Spleen (tissue), 11 donors: ENCODE measurements at regions not wholly inside any gene's neighbourhood (a gene's known extent, or its start where the extent isn't known, plus 50 kb on each side); places are given as distances from the start of the nearest gene placed in this dataset.

ENCODE experiments used
- DNase-seq: peaks from one replicate; pipeline ENCODE4 v3.0.0-alpha.2; 2020
- H3K27ac ChIP-seq, 8 donors: fragments of 200-600 bp; sonication (generic) in 7 of 8; 1 replicate in 4 of 8; 2 replicates in 4 of 8; pipeline versions ENCODE4 v1.5.0 to v1.8.0; 2016 to 2021; ENCODE audit warnings: inconsistent platforms in 4 of 8, mild to moderate bottlenecking in 4 of 8, moderate library complexity in 1 of 8
- H3K27me3 ChIP-seq, 7 donors: fragments of 200-600 bp; sonication (generic) in 6 of 7; replicated peaks in 1 of 7; 1 replicate in 4 of 7; 2 replicates in 3 of 7; pipeline versions ENCODE4 v1.5.0 to v1.8.0; 2016 to 2021; ENCODE audit warnings: inconsistent platforms in 3 of 7, mild to moderate bottlenecking in 1 of 7
- H3K36me3 ChIP-seq, 6 donors: fragments of 200-600 bp; sonication (generic) in 5 of 6; 1 replicate in 4 of 6; 2 replicates in 2 of 6; pipeline versions ENCODE4 v1.5.0 to v1.8.0; 2016 to 2021; ENCODE audit warnings: inconsistent platforms in 2 of 6
- H3K4me1 ChIP-seq, 6 donors: fragments of 200-600 bp; sonication (generic) in 5 of 6; 1 replicate in 3 of 6; 2 replicates in 3 of 6; pipeline versions ENCODE4 v1.5.0 to v1.8.0; 2016 to 2021; ENCODE audit warnings: inconsistent platforms in 3 of 6
- H3K4me3 ChIP-seq, 8 donors: fragments of 200-600 bp; sonication (generic) in 7 of 8; 1 replicate in 4 of 8; 2 replicates in 4 of 8; pipeline versions ENCODE4 v1.5.0 to v1.8.0; 2016 to 2021; ENCODE audit warnings: inconsistent platforms in 4 of 8, mild to moderate bottlenecking in 4 of 8, moderate library complexity in 2 of 8
- H3K9me3 ChIP-seq, 8 donors: fragments of 200-600 bp; sonication (generic) in 7 of 8; 1 replicate in 4 of 8; 2 replicates in 4 of 8; pipeline versions ENCODE4 v1.5.0 to v1.8.0; 2016 to 2021; ENCODE audit warnings: inconsistent platforms in 4 of 8
- POLR2A ChIP-seq, 3 donors: fragments of 450-650 bp; IDR thresholded peaks; one replicate each; pipeline ENCODE4 v1.5.1; 2017; ENCODE audit warnings: antibody characterized with exemption in 3 of 3, mild to moderate bottlenecking in 1 of 3
- POLR2AphosphoS5 ChIP-seq, 3 donors: sonication (generic); formaldehyde crosslinking; IDR thresholded peaks; one replicate each; pipeline ENCODE4 v1.5.1; 2017; ENCODE audit warnings: antibody characterized with exemption in 3 of 3
- WGBS, 5 donors: extraction: QIAGEN DNeasy Blood & Tissue Kit in 3 of 5; methylation state at CpG; one replicate each; pipeline versions ENCODE4 v1.1.5 to v1.1.7; 2013 to 2018; 5-methylcytosine and 5-hydroxymethylcytosine counted together
- intact Hi-C: fragments of 100-400 bp; cut with DNase I; formaldehyde crosslinking; loops from one replicate; pipeline ENCODE4 v1.15.0; 2023; ENCODE audit warnings: low total_unique reads
- TF ChIP-seq, protein P1 (sequence below), 11 experiments: fragments of 200-600 bp in 7 of 11; fragments of 450-650 bp in 4 of 11; sonication (generic) in 4 of 11; IDR thresholded peaks in 8 of 11; conservative IDR thresholded peaks in 3 of 11; 1 replicate in 7 of 11; 2 replicates in 4 of 11; pipeline versions ENCODE4 v1.4.0 to v1.8.0; 2016 to 2021; ENCODE audit warnings: antibody characterized with exemption in 11 of 11, inconsistent platforms in 4 of 11, mild to moderate bottlenecking in 1 of 11
- donor health status: healthy with polysubstance abuse.
- donor health status: DM: no; HTN: no; CAD: no; lungs with moderate emphysema.
- donor health status: DM: no; HTN: no; CAD: no.
- donor health status: Bipolar disorder and iron deficiency.
- donor health status: healthy.
- donor health status: DM: no; HTN: no; CAD: no.
- donor health status: DM: yes; HTN: yes; CAD: no.

DNA sequence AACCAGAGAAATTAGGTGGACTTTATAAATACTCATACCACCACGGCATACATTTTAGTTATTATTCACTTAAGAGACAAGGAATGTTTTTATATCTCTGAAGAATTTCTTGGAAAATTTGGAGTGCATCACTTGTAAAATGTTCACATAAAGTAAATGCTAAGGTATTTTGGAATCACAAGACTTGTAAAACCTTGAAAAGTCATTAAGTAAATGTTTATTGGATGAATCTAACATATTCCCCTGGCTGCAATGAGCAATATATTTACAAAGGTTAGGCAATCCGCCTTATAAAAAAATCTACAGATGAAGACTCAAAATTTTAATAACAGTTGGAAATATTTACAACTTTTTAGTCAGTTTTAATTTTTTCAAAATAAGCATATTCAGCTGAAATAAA lies 287.4 kb upstream of the ALG10 start:
- WGBS, 5 donors: 81 to 88% (median 83%) methylated on average over 2 of the region's 2 CpGs
- no peak overlapping the region for H3K4me3 ChIP-seq

DNA sequence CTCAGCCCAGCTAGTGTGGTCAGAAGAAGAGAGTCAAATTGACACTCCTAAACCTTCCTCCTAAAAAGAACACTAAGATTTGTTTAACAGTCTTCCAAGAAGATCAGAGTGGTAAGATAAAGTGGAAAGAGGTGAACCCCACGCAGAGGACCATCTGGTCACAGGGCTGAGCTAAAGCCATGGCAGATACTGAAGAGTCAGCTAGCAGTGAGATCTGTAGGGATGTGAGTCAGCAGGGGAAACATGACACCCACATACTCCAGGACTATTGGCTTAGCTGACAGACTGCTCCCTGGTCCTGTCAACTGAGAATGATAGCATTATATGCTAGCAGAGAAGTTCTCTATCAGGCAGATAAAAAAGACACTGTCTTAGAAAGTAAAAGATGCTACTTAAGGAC lies 269.4 kb upstream of the ALG10 start:
- no peak overlapping the region for H3K27ac ChIP-seq
- no peak for DNase-seq
- intact Hi-C loops: no loop called here
- peaks cover 0 to 5% (median 0%) of the 10 kb centered on the region in 8 donors for H3K9me3 ChIP-seq
- H3K4me3 ChIP-seq: no peak overlapping the region
- no peak for TF ChIP-seq POLR2AphosphoS5 (IDR thresholded peaks at IDR 0.05)
- TF ChIP-seq, protein P1, sequence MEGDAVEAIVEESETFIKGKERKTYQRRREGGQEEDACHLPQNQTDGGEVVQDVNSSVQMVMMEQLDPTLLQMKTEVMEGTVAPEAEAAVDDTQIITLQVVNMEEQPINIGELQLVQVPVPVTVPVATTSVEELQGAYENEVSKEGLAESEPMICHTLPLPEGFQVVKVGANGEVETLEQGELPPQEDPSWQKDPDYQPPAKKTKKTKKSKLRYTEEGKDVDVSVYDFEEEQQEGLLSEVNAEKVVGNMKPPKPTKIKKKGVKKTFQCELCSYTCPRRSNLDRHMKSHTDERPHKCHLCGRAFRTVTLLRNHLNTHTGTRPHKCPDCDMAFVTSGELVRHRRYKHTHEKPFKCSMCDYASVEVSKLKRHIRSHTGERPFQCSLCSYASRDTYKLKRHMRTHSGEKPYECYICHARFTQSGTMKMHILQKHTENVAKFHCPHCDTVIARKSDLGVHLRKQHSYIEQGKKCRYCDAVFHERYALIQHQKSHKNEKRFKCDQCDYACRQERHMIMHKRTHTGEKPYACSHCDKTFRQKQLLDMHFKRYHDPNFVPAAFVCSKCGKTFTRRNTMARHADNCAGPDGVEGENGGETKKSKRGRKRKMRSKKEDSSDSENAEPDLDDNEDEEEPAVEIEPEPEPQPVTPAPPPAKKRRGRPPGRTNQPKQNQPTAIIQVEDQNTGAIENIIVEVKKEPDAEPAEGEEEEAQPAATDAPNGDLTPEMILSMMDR (IDR thresholded peaks at IDR 0.05 in 8 of 11, conservative IDR thresholded peaks at IDR 0.05 in 3 of 11): no peak
- TF ChIP-seq POLR2A (IDR thresholded peaks at IDR 0.05): no peak
- WGBS, 5 donors: 37 to 61% (median 52%) methylated on average over 1 of the region's 1 CpG
- no peaks in the 10 kb centered on the region for H3K27me3 ChIP-seq
- no peaks in the 10 kb centered on the region for H3K4me1 ChIP-seq
- no peaks in the 10 kb centered on the region for H3K36me3 ChIP-seq

More for the DNA sequence above, 287.4 kb upstream of the ALG10 start:
- Histone ChIP-seq H3K9me3 (peaks cover 0 to 8% (median 2%) of the 10 kb centered on the region in 8 donors), H3K27me3 (no peaks in the 10 kb centered on the region), H3K36me3 (no peaks in the 10 kb centered on the region), H3K27ac (no peak overlapping the region), H3K4me1 (no peaks in the 10 kb centered on the region)
- no peak for DNase-seq
- TF ChIP-seq POLR2A (IDR thresholded peaks at IDR 0.05): no peak
- TF ChIP-seq, protein P1 (IDR thresholded peaks at IDR 0.05 in 8 of 11, conservative IDR thresholded peaks at IDR 0.05 in 3 of 11): no peak
- TF ChIP-seq POLR2AphosphoS5 (IDR thresholded peaks at IDR 0.05): no peak
- intact Hi-C loops: no loop called here

DNA sequence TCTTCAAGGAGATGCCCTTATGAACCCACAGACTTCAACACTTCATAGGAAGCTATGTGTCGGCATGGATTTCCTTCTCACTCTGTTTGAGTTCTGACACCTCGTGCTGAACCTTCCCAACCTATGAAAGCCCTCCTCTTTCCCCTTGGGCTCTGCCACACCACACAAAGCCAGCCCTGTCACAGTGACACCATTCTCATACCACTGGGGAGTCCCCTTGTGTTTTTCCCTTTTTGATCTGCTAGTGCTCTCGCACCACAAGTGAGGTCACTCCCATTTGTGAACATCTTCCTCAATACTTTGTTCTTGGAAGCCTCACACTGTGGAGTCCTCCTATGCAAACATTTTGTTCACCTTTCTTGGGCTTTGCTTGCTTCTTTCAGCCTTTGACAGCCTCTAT lies 264.6 kb upstream of the ALG10 start:
- TF ChIP-seq POLR2A (IDR thresholded peaks at IDR 0.05): no peak
- TF ChIP-seq, protein P1 (IDR thresholded peaks at IDR 0.05 in 8 of 11, conservative IDR thresholded peaks at IDR 0.05 in 3 of 11): no peak
- TF ChIP-seq POLR2AphosphoS5 (IDR thresholded peaks at IDR 0.05): no peak
- DNase-seq: no peak
- Histone ChIP-seq H3K36me3 (no peaks in the 10 kb centered on the region), H3K27ac (no peak overlapping the region), H3K4me3 (no peak overlapping the region), H3K27me3 (no peaks in the 10 kb centered on the region), H3K4me1 (no peaks in the 10 kb centered on the region), H3K9me3 (peaks cover 0 to 5% (median 0%) of the 10 kb centered on the region in 8 donors)
- WGBS, 5 donors: 73 to 86% (median 82%) methylated on average over 3 of the region's 3 CpGs
- intact Hi-C loops: no loop called here

DNA sequence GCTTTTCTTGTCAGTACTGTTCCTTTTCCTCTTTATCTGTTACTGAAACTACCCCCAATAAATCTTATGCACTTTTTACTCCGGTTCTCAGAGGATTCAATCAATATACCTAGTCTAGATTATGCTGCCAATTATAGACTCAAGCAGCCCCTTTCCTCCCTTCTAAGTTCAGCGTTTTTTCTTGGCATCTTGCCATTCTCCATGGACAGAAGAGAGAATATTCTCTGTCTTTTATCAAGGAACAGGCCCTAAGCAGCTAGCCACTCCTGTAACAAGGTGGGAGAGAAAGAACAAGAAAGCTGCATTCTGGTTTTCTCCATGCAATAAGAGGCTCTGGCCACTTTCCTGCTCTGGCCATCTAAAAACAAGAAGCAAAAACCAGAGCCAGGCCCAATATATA lies 263.0 kb upstream of the ALG10 start:
- WGBS, 5 donors: 27 to 66% (median 46%) methylated on average over 2 of the region's 2 CpGs
- intact Hi-C loops: no loop called here

More for the DNA sequence above, 263.0 kb upstream of the ALG10 start:
- no peaks in the 10 kb centered on the region for H3K27me3 ChIP-seq
- TF ChIP-seq POLR2AphosphoS5 (IDR thresholded peaks at IDR 0.05): no peak
- no peak for TF ChIP-seq POLR2A (IDR thresholded peaks at IDR 0.05)
- TF ChIP-seq, protein P1 (IDR thresholded peaks at IDR 0.05 in 8 of 11, conservative IDR thresholded peaks at IDR 0.05 in 3 of 11): no peak
- peaks cover 0 to 5% (median 0%) of the 10 kb centered on the region in 8 donors for H3K9me3 ChIP-seq
- H3K36me3 ChIP-seq: no peaks in the 10 kb centered on the region
- H3K4me3 ChIP-seq: no peak overlapping the region
- no peak for DNase-seq
- no peaks in the 10 kb centered on the region for H3K4me1 ChIP-seq
- H3K27ac ChIP-seq: no peak overlapping the region
